B cell (primary cell): ENCODE measurements at regions not wholly inside any gene's neighbourhood (a gene's known extent, or its start where the extent isn't known, plus 50 kb on each side); places are given as distances from the start of the nearest gene placed in this dataset.

ENCODE experiments used
- ATAC-seq: fragments of 200-7000 bp; cut with Tn5 transposase; one replicate; pipeline ENCODE4 v1.10.0; 2021; ENCODE audit warnings: low read depth, mild to moderate bottlenecking, moderate number of reproducible peaks, moderate library complexity
- CTCF ChIA-PET: fragments of 350-600 bp; sonication (Branson Sonifier 250); formaldehyde crosslinking; loops from one replicate; lab custom pipeline; 2021; ENCODE audit warnings: antibody characterized with exemption, inconsistent platforms; lab: Charles Lee
- POLR2A ChIA-PET: fragments of 350-600 bp; sonication (Branson Sonifier 250); formaldehyde crosslinking; loops from one replicate; lab custom pipeline; 2021; ENCODE audit warnings: antibody characterized with exemption; lab: Charles Lee
- DNase-seq: peaks from one replicate; pipeline ENCODE4 v3.0.0; 2013
- H2AFZ ChIP-seq: 2 replicates; pipeline ENCODE4 v1.6.1; 2012; ENCODE audit warnings: mild to moderate bottlenecking, low read depth, low read length; ENCODE audit not compliant: insufficient read depth, poor library complexity, severe bottlenecking
- H3K27ac ChIP-seq, 2 donors: 1 replicate in 1 of 2; 2 replicates in 1 of 2; pipeline ENCODE4 v1.5.1; 2012 to 2013; ENCODE audit warnings: low read length in 2 of 2, mild to moderate bottlenecking in 2 of 2, moderate library complexity in 1 of 2
- H3K27me3 ChIP-seq, 4 experiments: fragments of 200-600 bp in 1 of 4; sonication (generic) in 1 of 4; replicated peaks in 1 of 4; 1 replicate in 2 of 4; 2 replicates in 2 of 4; pipeline versions ENCODE4 v1.6.1 to v1.7.0; 2013 to 2016; ENCODE audit warnings: low read length in 3 of 4, mild to moderate bottlenecking in 2 of 4, mixed read lengths in 1 of 4, moderate library complexity in 1 of 4; ENCODE audit not compliant: insufficient read depth in 4 of 4, control insufficient read depth in 3 of 4; ENCODE audit errors: control extremely low read depth in 1 of 4
- H3K36me3 ChIP-seq, 2 experiments: replicated peaks in 1 of 2; 1 replicate in 1 of 2; 2 replicates in 1 of 2; pipeline versions ENCODE4 v1.6.1 to v1.7.1; 2013; ENCODE audit warnings: low read length in 1 of 2; ENCODE audit not compliant: insufficient read depth in 2 of 2, control insufficient read depth in 1 of 2; ENCODE audit errors: control extremely low read depth in 1 of 2, extremely low read depth in 1 of 2
- H3K4me1 ChIP-seq, 2 donors: fragments of 200-600 bp in 1 of 2; sonication (generic) in 1 of 2; 1 replicate in 1 of 2; 2 replicates in 1 of 2; pipeline versions ENCODE4 v1.5.1 to v1.6.1; 2013 to 2017; ENCODE audit warnings: low read length in 2 of 2; ENCODE audit not compliant: control insufficient read depth in 2 of 2, insufficient read depth in 2 of 2
- H3K4me2 ChIP-seq: replicated peaks from 2 replicates; pipeline ENCODE3; 2012; ENCODE audit warnings: mild to moderate bottlenecking, low read depth, low read length; ENCODE audit not compliant: poor library complexity, severe bottlenecking
- H3K4me3 ChIP-seq, 5 experiments: fragments of 200-600 bp in 1 of 5; sonication (generic) in 1 of 5; 1 replicate in 3 of 5; 2 replicates in 2 of 5; pipeline versions ENCODE4 v1.5.1 to v1.7.0; 2011 to 2016; ENCODE audit warnings: low read length in 4 of 5, mild to moderate bottlenecking in 4 of 5, low read depth in 2 of 5, control low read depth in 1 of 5, moderate library complexity in 1 of 5; ENCODE audit not compliant: insufficient read depth in 1 of 5; ENCODE audit errors: control extremely low read depth in 1 of 5, extremely low read depth in 1 of 5
- H3K79me2 ChIP-seq: fragments of 200-600 bp; sonication (generic); one replicate; pipeline ENCODE4 v1.6.0; 2016; ENCODE audit warnings: low read length; ENCODE audit not compliant: control insufficient read depth, insufficient read depth
- H3K9ac ChIP-seq: fragments of 200-600 bp; sonication (generic); 2 replicates; pipeline ENCODE4 v1.6.1; 2017; ENCODE audit warnings: mild to moderate bottlenecking, low read length, moderate library complexity
- H3K9me3 ChIP-seq, 3 donors: one replicate each; pipeline versions ENCODE4 v1.6.1 to v1.7.1; 2013; ENCODE audit warnings: low read length in 2 of 3; ENCODE audit not compliant: control insufficient read depth in 2 of 3, insufficient read depth in 1 of 3; ENCODE audit errors: control extremely low read depth in 1 of 3
- H4K20me1 ChIP-seq: 2 replicates; pipeline ENCODE4 v1.6.0; 2012; ENCODE audit warnings: mild to moderate bottlenecking, low read length; ENCODE audit not compliant: insufficient read depth, control insufficient read depth, poor library complexity, severe bottlenecking
- H3K27ac Mint-ChIP-seq: one replicate; pipeline ENCODE4 v1.8.0; 2021; ENCODE audit warnings: mixed read lengths
- H3K27me3 Mint-ChIP-seq: one replicate; pipeline ENCODE4 v1.8.0; 2021; ENCODE audit warnings: mixed read lengths
- H3K4me1 Mint-ChIP-seq: one replicate; pipeline ENCODE4 v1.8.0; 2021; ENCODE audit warnings: mixed read lengths
- H3K4me3 Mint-ChIP-seq: one replicate; pipeline ENCODE4 v1.8.0; 2021; ENCODE audit warnings: mixed read lengths
- H3K9me3 Mint-ChIP-seq: one replicate; pipeline ENCODE4 v1.8.0; 2022; ENCODE audit warnings: mixed read lengths; ENCODE audit not compliant: insufficient read depth
- CTCF ChIP-seq: fragments of 200-600 bp; IDR thresholded peaks from one replicate; pipeline ENCODE4 v1.8.0; 2022; ENCODE audit warnings: antibody characterized with exemption, mild to moderate bottlenecking
- EZH2 ChIP-seq: IDR thresholded peaks from 2 replicates; pipeline ENCODE4 v1.6.1; 2012; ENCODE audit warnings: borderline replicate concordance, low read depth, mild to moderate bottlenecking, moderate library complexity, low read length; ENCODE audit not compliant: insufficient read depth, poor library complexity, severe bottlenecking
- WGBS: methylation state at CpG from one replicate; pipeline ENCODE4 v1.1.5; 2013; ENCODE audit warnings: missing lambda C conversion rate; ENCODE audit not compliant: insufficient coverage; 5-methylcytosine and 5-hydroxymethylcytosine counted together
- intact Hi-C: fragments of 100-400 bp; cut with micrococcal nuclease; formaldehyde crosslinking; loops from one replicate; pipeline ENCODE4 v1.10.0; 2022

- CTCF ChIA-PET: no interaction called here
Measured at GRCh38 chr2:187964746-187965145, 326.9 kb upstream of the GULP1 start.

GRCh38 chr2:187966924-187967323, 324.8 kb upstream of the GULP1 start:
- Mint-ChIP-seq H3K4me1 (no peaks in the 10 kb centered on the region), H3K27ac (no peak overlapping the region), H3K27me3 (no peaks in the 10 kb centered on the region), H3K4me3 (no peak overlapping the region), H3K9me3 (peaks cover 2% of the 10 kb centered on the region)
- Histone ChIP-seq H3K36me3 (no peaks in the 10 kb centered on the region), H3K4me2 (no peak overlapping the region), H3K4me1 (no peaks in the 10 kb centered on the region), H3K4me3 (no peak overlapping the region), H4K20me1 (no peaks in the 10 kb centered on the region), H3K27ac (no peak overlapping the region), H3K9ac (no peak overlapping the region), H3K9me3 (no peaks in the 10 kb centered on the region), H3K79me2 (no peaks in the 10 kb centered on the region), H2AFZ (no peak overlapping the region), H3K27me3 (no peaks in the 10 kb centered on the region)
- intact Hi-C loops: no loop called here
- DNase-seq: no peak
- ChIA-PET CTCF (no interaction called here), POLR2A (no interaction called here)
- TF ChIP-seq CTCF: no peak
- no peak for TF ChIP-seq EZH2
- no CpG with 5 or more reads among the region's 1 CpG for WGBS
- no peak for ATAC-seq

More at GRCh38 chr2:187964746-187965145, 326.9 kb upstream of the GULP1 start:
- H3K9ac ChIP-seq: no peak overlapping the region
- intact Hi-C loops: no loop called here
- H3K4me1 ChIP-seq: peaks cover 0 to 5% of the 10 kb centered on the region in 2 donors
- H3K27ac Mint-ChIP-seq: no peak overlapping the region
- H2AFZ ChIP-seq: no peak overlapping the region
- no peak for TF ChIP-seq CTCF
- no peak overlapping the region for H3K4me2 ChIP-seq
- no peaks in the 10 kb centered on the region for H3K9me3 ChIP-seq
- H3K79me2 ChIP-seq: no peaks in the 10 kb centered on the region
- no peak overlapping the region for H3K4me3 Mint-ChIP-seq
- H3K4me1 Mint-ChIP-seq: no peaks in the 10 kb centered on the region
- no peak for ATAC-seq
- no peak overlapping the region for H3K4me3 ChIP-seq
- H3K9me3 Mint-ChIP-seq: no peaks in the 10 kb centered on the region
- H3K27me3 Mint-ChIP-seq: no peaks in the 10 kb centered on the region
- no peak overlapping the region for H3K27ac ChIP-seq
- H3K36me3 ChIP-seq: no peaks in the 10 kb centered on the region
- no peaks in the 10 kb centered on the region for H3K27me3 ChIP-seq
- no peak for DNase-seq
- no CpG with 5 or more reads among the region's 2 CpGs for WGBS
- no peaks in the 10 kb centered on the region for H4K20me1 ChIP-seq
- POLR2A ChIA-PET: no interaction called here
